ENCODE measurements at regions not wholly inside any gene's neighbourhood (a gene's known extent, or its start where the extent isn't known, plus 50 kb on each side); places are given as distances from the start of the nearest gene placed in this dataset.
A peak's percentile ranks its signal among the peaks of the same experiment; 100 is the strongest.

- no peak for DNase-seq (ENCODE audit: low read depth, low spot score)
- TF ChIP-seq CTCF (IDR thresholded peaks at IDR 0.05; ENCODE audit: insufficient read depth, low read length, missing control alignments) = no peak
- H3K4me3 ChIP-seq (ENCODE audit: low read depth, low read length) = no peak overlapping the region
- ChIA-PET CTCF (interaction anchor here (0.9 to 1.7 kb wide), 2 partner anchors 28 to 466 kb away, joined by 5 to 6 read pairs; no protein-coding TSS in a partner anchor), POLR2A (no interaction called here)
Measured at GRCh38 chr3:30226601-30227151, 379.7 kb upstream of the TGFBR2 start.

- peak; percentile 88 for DNase-seq (ENCODE audit: low read depth, low spot score)
- TF ChIP-seq CTCF (IDR thresholded peaks at IDR 0.05; ENCODE audit: insufficient read depth, low read length, missing control alignments) = no peak
- H3K4me3 ChIP-seq (ENCODE audit: low read depth, low read length) = no peak overlapping the region
- CTCF ChIA-PET = no interaction called here
- POLR2A ChIA-PET = no interaction called here
Measured at GRCh38 chr3:30227571-30228301, 378.7 kb upstream of the TGFBR2 start.

GRCh38 chr3:30228302-30228631 lies 378.1 kb upstream of the TGFBR2 start:
- DNase-seq (ENCODE audit: low read depth, low spot score) = no peak
- no peak overlapping the region for H3K4me3 ChIP-seq (ENCODE audit: low read depth, low read length)
- POLR2A ChIA-PET = no interaction called here
- CTCF ChIA-PET = no interaction called here
- no peak for TF ChIP-seq CTCF (IDR thresholded peaks at IDR 0.05; ENCODE audit: insufficient read depth, low read length, missing control alignments)

- peak; percentile 40 for DNase-seq (ENCODE audit: low read depth, low spot score)
- H3K4me3 ChIP-seq (ENCODE audit: low read depth, low read length) = no peak overlapping the region
- ChIA-PET CTCF (interaction anchor here (1.2 to 2.1 kb wide), 4 partner anchors 11 to 467 kb away, joined by 3 to 6 read pairs (median 3); no protein-coding TSS in a partner anchor), POLR2A (no interaction called here)
- no peak for TF ChIP-seq CTCF (IDR thresholded peaks at IDR 0.05; ENCODE audit: insufficient read depth, low read length, missing control alignments)
Measured at GRCh38 chr3:30231277-30232141, 374.9 kb upstream of the TGFBR2 start.

- no peak overlapping the region for H3K4me3 ChIP-seq (ENCODE audit: low read depth, low read length)
- peak; percentile 67 for DNase-seq (ENCODE audit: low read depth, low spot score)
- TF ChIP-seq CTCF (IDR thresholded peaks at IDR 0.05; ENCODE audit: insufficient read depth, low read length, missing control alignments) = no peak
- ChIA-PET CTCF (interaction anchor here (1.4 to 2.1 kb wide), 2 partner anchors 10 to 19 kb away, joined by 3 to 6 read pairs; no protein-coding TSS in a partner anchor), POLR2A (no interaction called here)
Measured at GRCh38 chr3:30232142-30232541, 374.3 kb upstream of the TGFBR2 start.
